CD8-positive, alpha-beta memory T cell (primary cell): ENCODE measurements at regions not wholly inside any gene's neighbourhood (a gene's known extent, or its start where the extent isn't known, plus 50 kb on each side); places are given as distances from the start of the nearest gene placed in this dataset.

Source experiments
- CTCF ChIA-PET: fragments of 350-600 bp; sonication (Branson Sonifier 250); formaldehyde crosslinking; loops from one replicate; lab custom pipeline; 2021; ENCODE audit warnings: antibody characterized with exemption; lab: Charles Lee
- POLR2A ChIA-PET: fragments of 350-600 bp; sonication (Branson Sonifier 250); formaldehyde crosslinking; loops from one replicate; lab custom pipeline; 2021; ENCODE audit warnings: antibody characterized with exemption; lab: Charles Lee
- DNase-seq, 5 donors: peaks; one replicate each; pipeline versions ENCODE4 v3.0.0 to v3.0.0-alpha.2; 2020 to 2022; ENCODE audit warnings: mixed read lengths in 1 of 5
- H3K27ac ChIP-seq: one replicate; pipeline ENCODE4 v1.7.0; 2013; ENCODE audit warnings: low read depth, mild to moderate bottlenecking, low read length, moderate library complexity
- H3K27me3 ChIP-seq: 2 replicates; pipeline ENCODE4 v1.7.0; 2013; ENCODE audit warnings: low read length, mild to moderate bottlenecking; ENCODE audit not compliant: insufficient read depth, poor library complexity, severe bottlenecking
- H3K36me3 ChIP-seq: 2 replicates; pipeline ENCODE4 v1.7.0; 2013; ENCODE audit warnings: mild to moderate bottlenecking, low read length, moderate library complexity; ENCODE audit not compliant: insufficient read depth
- H3K4me1 ChIP-seq: 2 replicates; pipeline ENCODE4 v1.7.0; 2013; ENCODE audit warnings: mild to moderate bottlenecking, low read length, moderate library complexity; ENCODE audit not compliant: insufficient read depth
- H3K4me3 ChIP-seq: 2 replicates; pipeline ENCODE4 v1.7.0; 2013; ENCODE audit warnings: mild to moderate bottlenecking, low read length
- H3K9me3 ChIP-seq: 2 replicates; pipeline ENCODE4 v1.7.0; 2013; ENCODE audit warnings: mild to moderate bottlenecking, low read length
- H3K27ac Mint-ChIP-seq, 8 donors: one replicate each; pipeline ENCODE4 v1.8.0; 2020 to 2021; ENCODE audit warnings: mixed read lengths in 8 of 8, mild to moderate bottlenecking in 6 of 8, inconsistent platforms in 3 of 8, moderate library complexity in 3 of 8
- H3K27me3 Mint-ChIP-seq, 2 donors: one replicate each; pipeline ENCODE4 v1.8.0; 2020 to 2021; ENCODE audit warnings: mixed read lengths in 2 of 2, mild to moderate bottlenecking in 1 of 2, moderate library complexity in 1 of 2
- H3K36me3 Mint-ChIP-seq, 3 donors: one replicate each; pipeline ENCODE4 v1.8.0; 2020 to 2021; ENCODE audit warnings: mixed read lengths in 3 of 3, inconsistent platforms in 1 of 3, mild to moderate bottlenecking in 1 of 3
- H3K4me1 Mint-ChIP-seq, 3 donors: one replicate each; pipeline ENCODE4 v1.8.0; 2020 to 2021; ENCODE audit warnings: mixed read lengths in 3 of 3, inconsistent platforms in 1 of 3, mild to moderate bottlenecking in 1 of 3
- H3K4me3 Mint-ChIP-seq, 7 donors: one replicate each; pipeline ENCODE4 v1.8.0; 2020 to 2021; ENCODE audit warnings: mixed read lengths in 7 of 7, mild to moderate bottlenecking in 6 of 7, moderate library complexity in 4 of 7, inconsistent platforms in 2 of 7
- H3K9me3 Mint-ChIP-seq, 5 donors: one replicate each; pipeline ENCODE4 v1.8.0; 2020 to 2022; ENCODE audit warnings: mixed read lengths in 5 of 5, mild to moderate bottlenecking in 3 of 5, moderate library complexity in 2 of 5, inconsistent platforms in 1 of 5

- H3K36me3 Mint-ChIP-seq, result no peaks in the 10 kb centered on the region
- no peak for DNase-seq
- ChIA-PET CTCF (no interaction called here), POLR2A (no interaction called here)
- no peak overlapping the region for H3K4me3 Mint-ChIP-seq
- peaks cover 17 to 25% of the 10 kb centered on the region in 2 donors for H3K27me3 Mint-ChIP-seq
- Histone ChIP-seq H3K27ac (no peak overlapping the region), H3K4me1 (no peaks in the 10 kb centered on the region), H3K9me3 (no peaks in the 10 kb centered on the region), H3K36me3 (no peaks in the 10 kb centered on the region), H3K27me3 (no peaks in the 10 kb centered on the region), H3K4me3 (no peak overlapping the region)
- peaks cover 0 to 3% (median 2%) of the 10 kb centered on the region in 5 donors for H3K9me3 Mint-ChIP-seq
- no peak overlapping the region for H3K27ac Mint-ChIP-seq
- no peaks in the 10 kb centered on the region for H3K4me1 Mint-ChIP-seq
Observed at GRCh38 chr5:10903786-10904560, 142.9 kb upstream of the DAP start.

- Mint-ChIP-seq H3K27me3 (peaks cover 13 to 26% of the 10 kb centered on the region in 2 donors), H3K4me1 (no peaks in the 10 kb centered on the region)
Observed at GRCh38 chr5:10902145-10902544, 141.1 kb upstream of the DAP start.

GRCh38 chr5:10898514-10898913, 137.5 kb upstream of the DAP start:
- no peak overlapping the region for H3K27ac Mint-ChIP-seq
- H3K9me3 ChIP-seq, result no peaks in the 10 kb centered on the region
- H3K27me3 ChIP-seq, result no peaks in the 10 kb centered on the region
- no peak overlapping the region for H3K4me3 Mint-ChIP-seq
- no peak overlapping the region for H3K4me3 ChIP-seq
- no peaks in the 10 kb centered on the region for H3K4me1 Mint-ChIP-seq
- peaks cover 5 to 14% of the 10 kb centered on the region in 2 donors for H3K27me3 Mint-ChIP-seq
- no peaks in the 10 kb centered on the region for H3K9me3 Mint-ChIP-seq
- no peaks in the 10 kb centered on the region for H3K36me3 ChIP-seq
- ChIA-PET POLR2A (no interaction called here), CTCF (no interaction called here)
- H3K27ac ChIP-seq, result no peak overlapping the region
- H3K4me1 ChIP-seq, result no peaks in the 10 kb centered on the region
- DNase-seq, result no peak
- H3K36me3 Mint-ChIP-seq, result no peaks in the 10 kb centered on the region

More at GRCh38 chr5:10902145-10902544, 141.1 kb upstream of the DAP start:
- Histone ChIP-seq H3K27ac (no peak overlapping the region), H3K4me3 (no peak overlapping the region), H3K4me1 (no peaks in the 10 kb centered on the region), H3K27me3 (no peaks in the 10 kb centered on the region), H3K36me3 (no peaks in the 10 kb centered on the region), H3K9me3 (no peaks in the 10 kb centered on the region)
- Mint-ChIP-seq H3K9me3 (peaks cover 0 to 3% (median 2%) of the 10 kb centered on the region in 5 donors), H3K27ac (no peak overlapping the region), H3K36me3 (no peaks in the 10 kb centered on the region), H3K4me3 (no peak overlapping the region)
- ChIA-PET CTCF (no interaction called here), POLR2A (no interaction called here)
- no peak for DNase-seq

DNA sequence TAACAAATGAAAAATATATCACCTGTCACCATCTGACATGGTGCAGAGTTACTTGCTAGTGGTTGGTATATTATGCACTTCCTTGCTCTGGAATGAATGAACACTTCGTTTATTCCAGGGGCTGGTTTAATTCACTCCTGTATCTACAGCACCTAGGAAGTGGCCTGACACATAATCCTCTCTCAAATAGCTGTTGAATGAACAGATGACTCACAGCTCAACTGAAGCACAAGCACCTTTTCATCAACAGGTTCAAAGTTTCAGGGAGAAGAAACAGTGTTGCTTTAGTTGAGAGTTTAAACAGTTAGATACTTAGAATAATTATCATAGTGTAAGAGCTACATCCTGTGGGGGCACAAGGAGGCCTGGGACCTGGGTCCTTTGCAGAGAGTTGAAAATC, 135.0 kb upstream of the DAP start:
- CTCF ChIA-PET, result no interaction called here
- no peaks in the 10 kb centered on the region for H3K36me3 Mint-ChIP-seq
- peaks cover 0 to 5% (median 0%) of the 10 kb centered on the region in 5 donors for H3K9me3 Mint-ChIP-seq
- no peaks in the 10 kb centered on the region for H3K4me1 ChIP-seq
- no peak for DNase-seq
- no peaks in the 10 kb centered on the region for H3K27me3 ChIP-seq
- H3K36me3 ChIP-seq, result no peaks in the 10 kb centered on the region
- no peak overlapping the region for H3K27ac ChIP-seq
- peaks cover 3 to 6% of the 10 kb centered on the region in 2 donors for H3K27me3 Mint-ChIP-seq
- no peaks in the 10 kb centered on the region for H3K9me3 ChIP-seq
- POLR2A ChIA-PET, result no interaction called here
- H3K4me1 Mint-ChIP-seq, result no peaks in the 10 kb centered on the region
- no peak overlapping the region for H3K4me3 ChIP-seq
- peak overlapping the region in 1 of 8 donors; percentile 15 for H3K27ac Mint-ChIP-seq
- no peak overlapping the region for H3K4me3 Mint-ChIP-seq

- no peak overlapping the region for H3K4me3 ChIP-seq
- no peak overlapping the region for H3K27ac ChIP-seq
- H3K27ac Mint-ChIP-seq, result no peak overlapping the region
- ChIA-PET POLR2A (no interaction called here), CTCF (no interaction called here)
- H3K27me3 Mint-ChIP-seq, result peaks cover 2 to 6% of the 10 kb centered on the region in 2 donors
- H3K36me3 ChIP-seq, result no peaks in the 10 kb centered on the region
- no peaks in the 10 kb centered on the region for H3K4me1 ChIP-seq
- H3K27me3 ChIP-seq, result no peaks in the 10 kb centered on the region
- peaks cover 0 to 5% (median 0%) of the 10 kb centered on the region in 5 donors for H3K9me3 Mint-ChIP-seq
- no peaks in the 10 kb centered on the region for H3K9me3 ChIP-seq
- no peak for DNase-seq
- H3K36me3 Mint-ChIP-seq, result no peaks in the 10 kb centered on the region
- H3K4me1 Mint-ChIP-seq, result no peaks in the 10 kb centered on the region
- no peak overlapping the region for H3K4me3 Mint-ChIP-seq
Observed at GRCh38 chr5:10894445-10895054, 133.5 kb upstream of the DAP start.

DNA sequence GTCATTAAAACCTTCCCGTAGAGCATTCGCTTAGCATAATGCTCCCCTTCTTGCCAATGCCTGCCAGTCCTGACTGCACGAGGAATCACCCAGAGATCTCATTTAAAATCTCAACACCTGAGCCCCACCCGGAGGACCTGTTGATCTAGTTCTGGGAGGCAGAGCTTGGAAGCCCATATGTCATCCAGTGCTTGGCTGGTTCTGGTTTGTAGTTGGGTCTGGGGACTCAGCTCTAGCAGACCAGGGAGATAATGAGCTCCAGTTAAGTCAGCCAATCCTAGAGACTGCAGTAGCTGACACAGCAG, 131.8 kb upstream of the DAP start:
- Histone ChIP-seq H3K27ac (no peak overlapping the region), H3K4me1 (no peaks in the 10 kb centered on the region), H3K27me3 (no peaks in the 10 kb centered on the region), H3K36me3 (no peaks in the 10 kb centered on the region), H3K4me3 (no peak overlapping the region), H3K9me3 (no peaks in the 10 kb centered on the region)
- Mint-ChIP-seq H3K27ac (no peak overlapping the region), H3K36me3 (no peaks in the 10 kb centered on the region), H3K9me3 (peaks cover 0 to 5% (median 0%) of the 10 kb centered on the region in 5 donors), H3K27me3 (peaks cover 4 to 6% of the 10 kb centered on the region in 2 donors), H3K4me1 (no peaks in the 10 kb centered on the region), H3K4me3 (no peak overlapping the region)
- DNase-seq, result no peak
- POLR2A ChIA-PET, result no interaction called here
- CTCF ChIA-PET, result no interaction called here

- Mint-ChIP-seq H3K9me3 (peaks cover 0 to 5% (median 0%) of the 10 kb centered on the region in 5 donors), H3K4me3 (no peak overlapping the region), H3K27ac (no peak overlapping the region), H3K36me3 (no peaks in the 10 kb centered on the region), H3K4me1 (no peaks in the 10 kb centered on the region), H3K27me3 (peaks cover 2 to 4% of the 10 kb centered on the region in 2 donors)
- Histone ChIP-seq H3K36me3 (no peaks in the 10 kb centered on the region), H3K9me3 (no peaks in the 10 kb centered on the region), H3K4me3 (no peak overlapping the region), H3K27ac (no peak overlapping the region), H3K4me1 (no peaks in the 10 kb centered on the region), H3K27me3 (no peaks in the 10 kb centered on the region)
- DNase-seq, result no peak
- POLR2A ChIA-PET, result no interaction called here
- CTCF ChIA-PET, result no interaction called here
Observed at GRCh38 chr5:10892147-10892910, 131.3 kb upstream of the DAP start.

- H3K27ac ChIP-seq, result no peak overlapping the region
- Mint-ChIP-seq H3K27me3 (peaks cover 0 to 4% of the 10 kb centered on the region in 2 donors), H3K36me3 (no peaks in the 10 kb centered on the region), H3K9me3 (peaks cover 0 to 5% (median 0%) of the 10 kb centered on the region in 5 donors), H3K4me1 (no peaks in the 10 kb centered on the region), H3K27ac (no peak overlapping the region), H3K4me3 (no peak overlapping the region)
- no peak for DNase-seq
- H3K27me3 ChIP-seq, result no peaks in the 10 kb centered on the region
- no peaks in the 10 kb centered on the region for H3K36me3 ChIP-seq
- CTCF ChIA-PET, result no interaction called here
- POLR2A ChIA-PET, result no interaction called here
- H3K4me3 ChIP-seq, result no peak overlapping the region
- H3K4me1 ChIP-seq, result no peaks in the 10 kb centered on the region
- H3K9me3 ChIP-seq, result no peaks in the 10 kb centered on the region
Observed at GRCh38 chr5:10891193-10891592, 130.2 kb upstream of the DAP start.
